Stimulated activated CD8-positive, alpha-beta memory T cell treated with anti-CD3 and anti-CD28 coated beads, Interleukin-7, amount 100 ng/mL, for 1 hour (primary cell): ENCODE measurements at regions not wholly inside any gene's neighbourhood (a gene's known extent, or its start where the extent isn't known, plus 50 kb on each side); places are given as distances from the start of the nearest gene placed in this dataset.
"Not testable (repeated sequence)": the region's sequence is repeated elsewhere in the genome, so short reads cannot be mapped to it uniquely, and the experiment has no call there.

Experiments used
- DNase-seq, 2 donors: peaks; one replicate each; pipeline ENCODE4 v3.0.0-alpha.2; 2020; ENCODE audit warnings: low read depth in 2 of 2

DNA sequence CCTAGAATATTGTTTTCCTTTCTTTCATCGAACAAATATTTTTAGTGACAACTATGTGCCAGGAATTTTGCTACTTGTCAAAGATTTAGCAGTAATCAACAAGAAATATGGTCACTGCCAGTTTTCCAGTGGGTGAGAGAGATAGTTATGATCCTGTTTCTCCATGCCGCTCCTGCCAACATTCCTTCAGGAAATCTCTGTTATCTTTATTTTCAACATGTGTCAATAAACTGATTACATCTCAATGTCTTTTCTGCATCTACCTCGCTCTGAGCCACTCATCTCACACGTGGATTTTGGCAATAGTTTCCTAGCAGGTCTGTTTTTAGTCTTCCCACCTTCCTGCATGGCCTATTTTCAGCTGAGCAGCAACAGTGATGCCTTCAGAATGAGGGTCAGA, 650.0 kb upstream of the STXBP6 start:
- DNase-seq, result no peak

- DNase-seq, result no peak
These were observed 648.2 kb upstream of the STXBP6 start for GRCh38 chr14:25698111-25698510.

- no peak for DNase-seq
These were observed 646.2 kb upstream of the STXBP6 start for GRCh38 chr14:25696176-25696575.

DNA sequence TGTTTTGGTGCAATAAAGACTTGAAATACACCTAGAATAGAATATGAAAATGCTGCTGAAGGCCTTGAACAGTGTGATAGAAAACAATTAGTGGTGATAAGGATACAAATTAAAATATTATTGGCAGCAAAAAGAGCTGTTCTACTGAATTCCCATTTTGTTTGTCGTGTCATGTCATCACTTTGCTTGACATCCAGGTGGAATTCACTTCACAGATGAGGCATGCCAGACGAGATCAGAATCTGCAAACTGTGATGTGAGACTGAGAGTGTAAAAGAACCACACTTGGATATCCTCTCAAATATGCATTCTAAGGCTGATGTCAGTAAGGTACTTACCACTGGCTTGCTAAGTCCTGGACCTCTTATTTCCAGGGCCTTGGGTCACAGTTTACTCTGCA, 635.1 kb upstream of the STXBP6 start:
- no peak for DNase-seq

GRCh38 chr14:25680934-25681333, 631.0 kb upstream of the STXBP6 start:
- no peak for DNase-seq

DNA sequence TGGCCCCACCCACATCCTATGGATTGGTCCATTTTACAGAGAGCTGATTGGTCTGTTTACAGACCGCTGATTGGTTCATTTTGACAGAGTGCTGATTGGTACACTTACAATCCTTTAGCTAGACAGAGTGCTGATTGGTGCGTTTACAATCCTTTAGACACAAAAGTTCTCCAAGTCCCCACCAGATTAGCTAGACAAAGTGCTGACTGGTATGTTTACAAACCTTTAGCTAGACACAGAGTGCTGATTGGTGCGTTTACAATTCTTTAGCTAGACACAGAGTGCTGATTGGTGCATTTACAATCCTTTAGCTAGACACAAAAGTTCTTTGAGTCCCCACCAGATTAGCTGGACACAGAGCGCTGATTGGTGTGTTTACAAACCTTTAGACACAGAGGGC, 630.6 kb upstream of the STXBP6 start:
- DNase-seq, result not testable (repeated sequence)

DNA sequence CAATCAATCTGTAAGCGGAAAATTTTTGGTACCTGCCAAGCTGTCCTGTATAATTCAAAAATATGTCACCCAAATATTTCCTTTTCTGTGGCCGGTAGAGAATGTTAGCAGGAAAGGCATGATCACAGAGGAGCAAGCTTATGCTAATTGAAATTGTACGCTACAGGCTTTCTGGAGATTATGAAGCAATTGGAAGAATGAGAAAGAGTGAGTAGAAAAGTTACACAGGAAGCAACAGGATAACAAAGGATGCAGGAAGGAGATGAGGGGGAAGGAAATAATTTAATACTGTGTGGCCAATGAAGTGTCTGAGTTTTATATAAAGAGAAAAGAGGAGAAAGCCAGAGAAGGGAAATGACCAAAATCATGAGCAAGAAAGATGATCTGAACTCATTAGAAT, 627.2 kb upstream of the STXBP6 start:
- DNase-seq, result no peak

DNA sequence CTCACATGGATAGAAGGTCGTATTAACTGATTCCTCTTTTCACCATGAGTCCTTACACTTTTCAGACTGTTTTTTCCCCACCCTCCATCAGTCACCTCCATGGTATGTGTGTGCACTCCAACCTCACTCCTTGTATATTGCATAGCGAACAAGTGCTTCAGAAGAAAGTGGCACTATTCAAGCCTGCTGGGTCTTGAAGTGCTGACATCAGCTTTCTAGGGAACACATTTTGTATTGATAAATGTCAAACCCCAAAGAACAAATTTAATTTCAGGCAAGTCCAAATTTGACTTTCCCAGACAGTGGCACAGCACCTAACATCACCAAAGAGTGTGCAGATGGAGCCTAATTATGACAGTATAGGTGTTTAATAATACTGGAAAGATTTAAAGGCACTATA, 617.4 kb upstream of the STXBP6 start:
- no peak for DNase-seq

- no peak for DNase-seq
These were observed 616.9 kb upstream of the STXBP6 start for GRCh38 chr14:25666877-25667276.

- no peak for DNase-seq
These were observed 609.0 kb upstream of the STXBP6 start for GRCh38 chr14:25658988-25659387.

DNA sequence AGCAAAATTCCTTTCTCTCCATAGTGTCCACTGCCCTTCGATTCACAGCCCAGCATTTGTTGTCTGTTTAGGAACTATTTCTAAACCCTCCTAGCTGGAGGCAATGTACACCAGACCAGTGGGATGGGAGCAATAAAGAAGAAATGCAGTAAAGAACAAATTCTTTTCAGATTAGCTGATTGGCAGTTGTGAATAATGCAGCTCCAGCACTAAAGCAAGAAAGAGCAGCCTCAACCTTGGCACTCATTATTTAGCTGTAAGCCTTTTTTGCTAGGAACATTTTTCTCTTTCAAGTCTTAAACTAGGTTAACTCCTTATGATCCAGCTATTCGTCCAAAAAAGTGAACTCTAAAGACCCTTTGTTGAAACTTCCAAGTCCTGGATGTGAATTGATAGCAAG, 580.5 kb upstream of the STXBP6 start:
- DNase-seq, result no peak

GRCh38 chr14:25628978-25629377, 579.0 kb upstream of the STXBP6 start:
- DNase-seq, result no peak

GRCh38 chr14:25628390-25628789, 578.4 kb upstream of the STXBP6 start:
- DNase-seq, result no peak

DNA sequence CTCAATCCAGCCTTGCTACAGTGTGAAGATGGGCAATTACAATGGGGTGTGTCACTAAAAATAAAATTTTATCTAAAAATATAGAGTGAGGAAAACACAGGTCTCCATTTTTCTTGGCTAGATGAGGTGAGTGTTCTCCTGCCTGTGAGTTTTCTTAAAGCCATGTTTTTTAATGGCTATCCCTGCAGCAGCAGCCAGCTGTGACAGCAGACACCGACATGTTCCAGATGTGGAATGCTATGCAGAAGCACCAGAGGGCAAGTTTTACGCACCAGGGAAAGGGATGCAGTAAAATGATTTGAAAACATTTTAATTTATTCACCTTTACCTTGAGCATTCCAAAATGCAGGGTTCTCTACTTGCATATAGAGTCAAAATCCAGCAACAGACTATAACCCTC, 577.0 kb upstream of the STXBP6 start:
- no peak for DNase-seq

DNA sequence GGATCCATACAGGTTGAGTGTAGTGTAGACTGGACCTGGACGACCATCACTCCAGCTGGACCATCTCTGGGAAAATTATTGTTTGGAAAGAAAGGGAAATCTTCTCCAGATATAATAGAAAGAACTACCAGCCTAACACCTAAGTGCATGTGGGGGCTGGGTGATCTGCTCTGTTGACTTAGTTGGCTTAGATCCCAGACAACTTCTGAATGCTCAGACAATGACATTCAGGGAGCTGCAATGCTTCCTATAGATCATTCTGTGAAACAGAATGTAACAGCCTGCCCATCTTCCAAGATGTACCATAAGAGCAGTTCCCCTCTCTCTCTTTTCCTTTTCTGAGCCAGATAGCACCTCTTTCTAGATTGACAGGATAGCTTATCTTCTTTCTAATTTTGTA, 572.8 kb upstream of the STXBP6 start:
- DNase-seq, result no peak

GRCh38 chr14:25620515-25620914, 570.6 kb upstream of the STXBP6 start:
- DNase-seq, result no peak

GRCh38 chr14:25615174-25615573, 565.2 kb upstream of the STXBP6 start:
- no peak for DNase-seq

GRCh38 chr14:25607192-25607591, 557.2 kb upstream of the STXBP6 start:
- DNase-seq, result no peak

- no peak for DNase-seq
These were observed 552.2 kb upstream of the STXBP6 start for GRCh38 chr14:25602106-25602505.

DNA sequence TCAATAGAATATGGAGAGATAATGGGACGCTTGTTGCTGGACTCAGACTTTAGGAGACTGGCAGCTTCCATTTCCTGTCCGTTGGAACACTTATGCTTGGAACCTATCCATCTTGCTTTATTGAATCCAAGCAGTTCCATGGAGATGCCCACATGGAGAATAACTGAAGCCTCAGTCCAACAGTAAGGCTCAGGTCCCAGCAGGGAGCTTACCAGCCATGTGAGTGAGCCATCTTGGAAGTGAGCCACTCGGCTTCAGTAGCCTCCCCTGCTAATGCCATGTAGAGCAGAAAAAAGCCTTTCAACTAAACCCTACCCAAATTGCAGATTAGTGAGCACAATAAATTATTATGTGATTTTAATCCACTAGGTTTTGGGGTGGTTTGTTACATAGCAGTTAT, 538.8 kb upstream of the STXBP6 start:
- no peak for DNase-seq

DNA sequence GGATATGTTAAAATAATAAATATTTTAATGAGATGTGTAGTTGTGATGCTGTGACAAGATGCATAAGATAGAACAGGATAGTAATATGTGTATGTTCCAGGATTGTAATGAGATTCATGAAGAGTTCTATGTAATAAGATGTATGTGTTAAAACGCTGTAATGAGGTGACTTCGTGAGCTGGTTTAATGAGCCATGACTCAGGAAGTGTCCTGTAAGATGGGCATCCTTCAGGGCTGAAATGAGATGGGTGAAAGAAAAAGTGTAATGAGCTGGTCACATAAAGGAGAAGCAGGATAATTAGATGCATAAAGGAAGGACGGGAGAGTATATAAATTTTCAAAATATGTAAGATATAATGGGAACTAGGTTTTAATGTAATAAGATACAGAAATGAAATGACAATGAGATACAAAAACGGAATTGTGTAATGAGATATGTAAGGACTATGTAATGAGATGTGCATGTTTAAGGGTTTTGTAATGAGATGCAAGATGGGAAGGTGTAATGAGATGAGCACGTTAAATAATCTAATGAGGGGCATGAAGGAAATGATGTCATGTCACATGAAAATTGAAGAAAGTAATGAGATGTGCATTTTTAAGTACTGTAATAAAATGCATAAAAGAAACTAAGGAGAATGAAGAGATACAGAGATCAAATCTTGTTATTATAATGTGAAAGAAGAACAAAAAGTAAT, 524.8 kb upstream of the STXBP6 start:
- no peak for DNase-seq

- no peak for DNase-seq
These were observed 520.5 kb upstream of the STXBP6 start for GRCh38 chr14:25570483-25570882.

GRCh38 chr14:25557466-25557865, 507.5 kb upstream of the STXBP6 start:
- no peak for DNase-seq

- no peak for DNase-seq
These were observed 502.9 kb upstream of the STXBP6 start for GRCh38 chr14:25552826-25553225.
